Duodenal mucosa (tissue), 2 donors: ENCODE measurements at regions not wholly inside any gene's neighbourhood (a gene's known extent, or its start where the extent isn't known, plus 50 kb on each side); places are given as distances from the start of the nearest gene placed in this dataset.
"Not testable (repeated sequence)": the region's sequence is repeated elsewhere in the genome, so short reads cannot be mapped to it uniquely, and the experiment has no call there.

Experiments
- H3K27ac ChIP-seq: one replicate; pipeline ENCODE4 v1.7.0; 2013; ENCODE audit warnings: low read depth, low read length
- H3K27me3 ChIP-seq, 2 donors: one replicate each; pipeline ENCODE4 v1.7.0; 2013; ENCODE audit warnings: low read length in 2 of 2, control low read depth in 1 of 2; ENCODE audit not compliant: insufficient read depth in 2 of 2, control insufficient read depth in 1 of 2
- H3K36me3 ChIP-seq, 2 donors: one replicate each; pipeline ENCODE4 v1.7.0; 2013; ENCODE audit warnings: low read length in 2 of 2, control low read depth in 1 of 2; ENCODE audit not compliant: insufficient read depth in 2 of 2, control insufficient read depth in 1 of 2
- H3K4me1 ChIP-seq, 2 donors: one replicate each; pipeline ENCODE4 v1.7.0; 2013; ENCODE audit warnings: low read length in 2 of 2, control low read depth in 1 of 2; ENCODE audit not compliant: insufficient read depth in 2 of 2, control insufficient read depth in 1 of 2
- H3K4me3 ChIP-seq, 2 donors: one replicate each; pipeline ENCODE4 v1.7.0; 2013; ENCODE audit warnings: low read length in 2 of 2, low read depth in 1 of 2
- H3K9ac ChIP-seq, 2 donors: one replicate each; pipeline ENCODE4 v1.7.0; 2013; ENCODE audit warnings: low read length in 2 of 2, low read depth in 1 of 2
- H3K9me3 ChIP-seq, 2 donors: one replicate each; pipeline ENCODE4 v1.7.0; 2013; ENCODE audit warnings: low read length in 2 of 2, control low read depth in 1 of 2; ENCODE audit not compliant: control insufficient read depth in 1 of 2

- no peaks in the 10 kb centered on the region for H3K4me1 ChIP-seq
- H3K27ac ChIP-seq, result no peak overlapping the region
- H3K4me3 ChIP-seq, result no peak overlapping the region
- no peaks in the 10 kb centered on the region for H3K36me3 ChIP-seq
- H3K9me3 ChIP-seq, result no peaks in the 10 kb centered on the region
- H3K27me3 ChIP-seq, result no peaks in the 10 kb centered on the region
- no peak overlapping the region for H3K9ac ChIP-seq
Measured at GRCh38 chr21:20440338-20440737, 557.9 kb upstream of the NCAM2 start.

DNA sequence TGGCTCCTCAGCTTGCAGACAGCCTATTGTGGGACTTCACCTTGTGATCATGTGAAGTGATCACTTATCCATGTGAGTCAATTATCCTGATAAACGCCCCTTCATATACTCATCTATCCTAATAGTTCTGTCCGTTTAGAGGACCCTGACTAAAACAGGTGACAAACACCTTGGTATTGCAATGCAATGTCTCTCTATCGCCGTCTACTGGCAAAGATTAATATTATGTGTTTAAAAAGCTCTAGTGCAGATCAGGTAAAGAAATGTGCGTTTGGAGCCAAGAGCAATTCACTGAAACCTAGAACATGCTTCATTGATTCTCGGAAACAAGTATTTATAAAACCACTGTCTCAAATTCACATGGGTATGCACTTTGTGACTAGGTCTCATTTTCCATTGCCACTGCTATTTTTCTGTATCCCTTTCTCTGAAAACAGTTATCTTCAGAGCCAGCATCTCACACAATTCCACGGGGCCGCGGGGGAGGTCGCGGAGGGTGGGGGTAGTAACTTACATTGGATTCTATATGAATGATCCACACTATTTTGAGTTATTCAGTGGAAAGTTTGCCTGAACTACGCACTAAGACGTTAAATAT lies 554.6 kb upstream of the NCAM2 start:
- Histone ChIP-seq H3K27me3 (no peaks in the 10 kb centered on the region), H3K9me3 (no peaks in the 10 kb centered on the region), H3K4me3 (no peak overlapping the region), H3K4me1 (no peaks in the 10 kb centered on the region), H3K9ac (no peak overlapping the region), H3K36me3 (no peaks in the 10 kb centered on the region), H3K27ac (no peak overlapping the region)

DNA sequence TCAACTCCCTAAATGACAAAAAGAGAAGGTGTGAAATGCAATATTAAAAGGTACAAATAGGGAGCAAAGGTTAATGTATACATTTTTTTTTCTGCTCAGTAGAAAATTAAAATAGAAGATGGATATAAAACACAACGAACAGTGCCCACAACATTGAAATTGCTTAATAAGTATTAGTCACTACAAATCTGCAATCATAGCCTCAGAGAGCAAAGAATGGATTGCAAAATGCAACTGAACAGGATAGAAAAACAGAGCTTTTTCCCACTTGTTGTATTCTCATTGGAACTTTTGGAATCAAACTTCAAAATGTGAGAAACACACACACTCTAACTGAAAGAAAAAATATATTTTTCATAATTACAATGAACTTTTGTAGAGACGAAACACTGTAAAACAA lies 552.2 kb upstream of the NCAM2 start:
- Histone ChIP-seq H3K36me3 (no peaks in the 10 kb centered on the region), H3K9me3 (no peaks in the 10 kb centered on the region), H3K4me1 (no peaks in the 10 kb centered on the region), H3K9ac (no peak overlapping the region), H3K27ac (no peak overlapping the region), H3K4me3 (no peak overlapping the region), H3K27me3 (no peaks in the 10 kb centered on the region)

GRCh38 chr21:20451046-20451445 lies 547.2 kb upstream of the NCAM2 start:
- Histone ChIP-seq H3K4me3 (no peak overlapping the region), H3K9ac (no peak overlapping the region), H3K27ac (no peak overlapping the region)

GRCh38 chr21:20452935-20453334 lies 545.3 kb upstream of the NCAM2 start:
- no peaks in the 10 kb centered on the region for H3K9me3 ChIP-seq
- H3K36me3 ChIP-seq, result no peaks in the 10 kb centered on the region
- no peak overlapping the region for H3K4me3 ChIP-seq
- no peaks in the 10 kb centered on the region for H3K27me3 ChIP-seq
- no peak overlapping the region for H3K9ac ChIP-seq
- H3K4me1 ChIP-seq, result no peaks in the 10 kb centered on the region
- H3K27ac ChIP-seq, result no peak overlapping the region

More at GRCh38 chr21:20451046-20451445, 547.2 kb upstream of the NCAM2 start:
- no peaks in the 10 kb centered on the region for H3K36me3 ChIP-seq
- H3K9me3 ChIP-seq, result no peaks in the 10 kb centered on the region
- H3K4me1 ChIP-seq, result no peaks in the 10 kb centered on the region
- H3K27me3 ChIP-seq, result no peaks in the 10 kb centered on the region

DNA sequence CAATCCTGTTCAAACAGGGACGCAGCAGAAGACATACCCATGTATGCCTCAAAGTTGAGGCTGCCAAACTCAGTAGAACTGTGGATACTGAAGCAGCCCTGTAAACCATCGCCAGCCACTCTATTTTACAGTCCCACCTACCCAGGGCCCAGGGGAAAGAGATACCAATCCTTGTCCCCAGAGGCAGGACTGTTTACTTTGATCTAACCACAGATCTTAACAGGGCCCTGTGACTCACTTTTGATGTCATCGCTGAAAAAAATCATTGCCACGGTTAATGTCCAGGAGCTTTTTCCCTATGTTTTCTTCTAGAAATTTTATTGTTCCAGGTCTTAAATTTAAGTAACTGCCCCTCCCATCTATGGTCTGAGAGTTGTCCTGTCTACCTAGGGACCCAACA lies 538.4 kb upstream of the NCAM2 start:
- Histone ChIP-seq H3K27ac (no peak overlapping the region), H3K4me1 (no peaks in the 10 kb centered on the region), H3K9me3 (peaks cover 0 to 3% of the 10 kb centered on the region in 2 donors), H3K9ac (no peak overlapping the region), H3K36me3 (no peaks in the 10 kb centered on the region), H3K4me3 (no peak overlapping the region), H3K27me3 (no peaks in the 10 kb centered on the region)

GRCh38 chr21:20463362-20463761 lies 534.8 kb upstream of the NCAM2 start:
- Histone ChIP-seq H3K27ac (no peak overlapping the region), H3K36me3 (no peaks in the 10 kb centered on the region), H3K27me3 (no peaks in the 10 kb centered on the region), H3K9me3 (peaks cover 0 to 8% of the 10 kb centered on the region in 2 donors), H3K4me3 (no peak overlapping the region), H3K4me1 (no peaks in the 10 kb centered on the region), H3K9ac (no peak overlapping the region)

- Histone ChIP-seq H3K27ac (no peak overlapping the region), H3K36me3 (no peaks in the 10 kb centered on the region), H3K9me3 (peaks cover 0 to 9% of the 10 kb centered on the region in 2 donors)
Measured at GRCh38 chr21:20469361-20469760, 528.8 kb upstream of the NCAM2 start.

GRCh38 chr21:20486303-20486702 lies 511.9 kb upstream of the NCAM2 start:
- H3K4me1 ChIP-seq, result no peaks in the 10 kb centered on the region
- H3K27ac ChIP-seq, result no peak overlapping the region
- no peak overlapping the region for H3K9ac ChIP-seq
- no peak overlapping the region for H3K4me3 ChIP-seq
- peaks cover 9 to 13% of the 10 kb centered on the region in 2 donors for H3K9me3 ChIP-seq
- H3K27me3 ChIP-seq, result no peaks in the 10 kb centered on the region
- no peaks in the 10 kb centered on the region for H3K36me3 ChIP-seq

More at GRCh38 chr21:20469361-20469760, 528.8 kb upstream of the NCAM2 start:
- no peak overlapping the region for H3K9ac ChIP-seq
- H3K4me1 ChIP-seq, result no peaks in the 10 kb centered on the region
- H3K27me3 ChIP-seq, result no peaks in the 10 kb centered on the region
- no peak overlapping the region for H3K4me3 ChIP-seq

DNA sequence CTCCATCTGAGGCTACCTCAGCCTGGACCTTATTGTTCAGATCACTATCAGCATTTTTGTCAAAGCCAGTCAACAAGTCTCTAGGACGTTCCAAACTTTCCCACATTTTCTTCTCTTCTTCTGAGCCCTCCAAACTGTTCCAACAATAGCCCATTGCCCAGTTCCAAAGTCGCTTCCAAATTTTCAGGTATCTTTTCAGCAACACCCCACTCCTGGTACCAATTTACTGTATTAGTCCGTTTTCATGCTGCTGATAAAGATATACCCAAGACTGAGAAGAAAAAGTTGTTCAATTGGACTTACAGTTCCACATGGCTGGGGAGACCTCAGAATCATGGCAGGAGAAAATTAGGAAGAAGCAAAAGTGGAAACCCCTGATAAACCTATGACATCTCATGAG lies 495.3 kb upstream of the NCAM2 start:
- peaks cover 15 to 31% of the 10 kb centered on the region in 2 donors for H3K9me3 ChIP-seq

DNA sequence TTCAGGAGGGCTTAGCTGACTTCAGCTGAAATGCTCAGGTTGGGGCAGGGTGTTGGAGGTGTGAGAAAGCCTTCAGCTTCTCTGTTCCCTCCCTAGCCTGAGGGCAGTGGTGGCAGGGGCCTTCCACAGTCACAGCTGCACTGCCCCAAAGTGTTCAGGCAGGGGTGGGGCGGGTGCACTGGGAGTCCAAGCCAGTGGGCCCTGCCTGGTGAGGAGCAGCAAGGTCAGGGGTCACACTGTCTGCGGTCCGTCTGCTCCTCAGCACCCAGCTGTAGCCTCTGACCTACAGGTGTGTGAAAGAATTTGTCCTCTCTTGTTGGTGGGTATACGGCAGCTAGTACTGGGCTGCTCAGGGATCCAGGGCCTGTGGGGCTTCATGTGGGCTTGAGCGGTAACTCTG lies 490.4 kb upstream of the NCAM2 start:
- H3K9ac ChIP-seq, result no peak overlapping the region
- H3K27me3 ChIP-seq, result no peaks in the 10 kb centered on the region
- H3K4me3 ChIP-seq, result no peak overlapping the region
- H3K9me3 ChIP-seq, result peaks cover 19 to 25% of the 10 kb centered on the region in 2 donors
- H3K27ac ChIP-seq, result no peak overlapping the region
- no peaks in the 10 kb centered on the region for H3K36me3 ChIP-seq
- H3K4me1 ChIP-seq, result no peaks in the 10 kb centered on the region

More for the DNA sequence above, 495.3 kb upstream of the NCAM2 start:
- H3K9ac ChIP-seq, H3K36me3 ChIP-seq, H3K4me3 ChIP-seq, H3K27ac ChIP-seq, H3K27me3 ChIP-seq, H3K4me1 ChIP-seq: not testable (repeated sequence)
